Suprapubic skin (tissue), 4 donors: ENCODE measurements at regions not wholly inside any gene's neighbourhood (a gene's known extent, or its start where the extent isn't known, plus 50 kb on each side); places are given as distances from the start of the nearest gene placed in this dataset.
"Not testable (repeated sequence)": the region's sequence is repeated elsewhere in the genome, so short reads cannot be mapped to it uniquely, and the experiment has no call there.

Source experiments
- DNase-seq, 2 donors: peaks; one replicate each; pipeline ENCODE4 v3.0.0-alpha.2; 2019; ENCODE audit warnings: low spot score in 2 of 2
- H3K27ac ChIP-seq: fragments of 200-600 bp; sonication (generic); one replicate; pipeline ENCODE4 v1.5.1; 2019
- H3K27me3 ChIP-seq: fragments of 200-600 bp; sonication (generic); one replicate; pipeline ENCODE4 v1.5.1; 2019
- H3K36me3 ChIP-seq: fragments of 200-600 bp; sonication (generic); one replicate; pipeline ENCODE4 v1.5.1; 2019
- H3K4me1 ChIP-seq: fragments of 200-600 bp; sonication (generic); one replicate; pipeline ENCODE4 v1.5.1; 2019
- H3K4me3 ChIP-seq: fragments of 200-600 bp; sonication (generic); one replicate; pipeline ENCODE4 v1.5.1; 2019; ENCODE audit warnings: mild to moderate bottlenecking
- H3K9me3 ChIP-seq: fragments of 200-600 bp; sonication (generic); one replicate; pipeline ENCODE4 v1.5.1; 2019
- CTCF ChIP-seq, 2 donors: fragments of 200-600 bp in 1 of 2; fragments of 450-650 bp in 1 of 2; sonication (generic) in 1 of 2; IDR thresholded peaks; one replicate each; pipeline ENCODE4 v1.5.1; 2016 to 2019; ENCODE audit warnings: antibody characterized with exemption in 2 of 2, mild to moderate bottlenecking in 1 of 2, moderate library complexity in 1 of 2
- EP300 ChIP-seq: sonication (generic); formaldehyde crosslinking; IDR thresholded peaks from one replicate; pipeline ENCODE4 v1.6.1; 2017; ENCODE audit warnings: antibody characterized with exemption
- POLR2A ChIP-seq, 2 donors: fragments of 450-650 bp; IDR thresholded peaks; one replicate each; pipeline ENCODE4 v1.6.1; 2017; ENCODE audit warnings: antibody characterized with exemption in 2 of 2, mild to moderate bottlenecking in 2 of 2, moderate library complexity in 2 of 2
- POLR2AphosphoS5 ChIP-seq, 3 donors: sonication (generic); formaldehyde crosslinking; IDR thresholded peaks; one replicate each; pipeline ENCODE4 v1.6.1; 2017; ENCODE audit warnings: antibody characterized with exemption in 3 of 3
- WGBS: methylation state at CpG from one replicate; pipeline ENCODE4 v1.1.5; 2018; 5-methylcytosine and 5-hydroxymethylcytosine counted together

- no peak for DNase-seq
- Histone ChIP-seq H3K4me1 (peaks cover 18% of the 10 kb centered on the region), H3K9me3 (no peaks in the 10 kb centered on the region), H3K27me3 (no peaks in the 10 kb centered on the region), H3K36me3 (no peaks in the 10 kb centered on the region), H3K4me3 (no peak overlapping the region), H3K27ac (no peak overlapping the region)
- TF ChIP-seq POLR2A (IDR thresholded peaks at IDR 0.05) (no peak), EP300 (no peak), POLR2AphosphoS5 (IDR thresholded peaks at IDR 0.05) (no peak), CTCF (IDR thresholded peaks at IDR 0.05) (no peak)
- WGBS = 97% methylated on average over 5 of the region's 5 CpGs
Measured at GRCh38 chr6:3918469-3918868, 69.3 kb downstream of the FAM50B start.

- Histone ChIP-seq H3K27me3 (no peaks in the 10 kb centered on the region), H3K4me1 (peaks cover 11% of the 10 kb centered on the region), H3K4me3 (no peak overlapping the region), H3K36me3 (no peaks in the 10 kb centered on the region), H3K9me3 (no peaks in the 10 kb centered on the region), H3K27ac (no peak overlapping the region)
- no peak for TF ChIP-seq EP300
- no peak for TF ChIP-seq POLR2A (IDR thresholded peaks at IDR 0.05)
- peak in 2 of 3 donors; percentile 10 to 55 for TF ChIP-seq POLR2AphosphoS5 (IDR thresholded peaks at IDR 0.05)
- no peak for TF ChIP-seq CTCF (IDR thresholded peaks at IDR 0.05)
- 48% methylated on average over 6 of the region's 6 CpGs for WGBS
- no peak for DNase-seq
Measured at GRCh38 chr6:3919130-3919628, 70.0 kb downstream of the FAM50B start.

- H3K9me3 ChIP-seq = no peaks in the 10 kb centered on the region
- H3K27me3 ChIP-seq = no peaks in the 10 kb centered on the region
- no peak overlapping the region for H3K27ac ChIP-seq
- H3K36me3 ChIP-seq = no peaks in the 10 kb centered on the region
- DNase-seq = no peak
- 91% methylated on average over 8 of the region's 8 CpGs for WGBS
- peaks cover 9% of the 10 kb centered on the region for H3K4me1 ChIP-seq
- H3K4me3 ChIP-seq = no peak overlapping the region
- TF ChIP-seq CTCF (IDR thresholded peaks at IDR 0.05) = no peak
- no peak for TF ChIP-seq POLR2A (IDR thresholded peaks at IDR 0.05)
- TF ChIP-seq EP300 = no peak
- TF ChIP-seq POLR2AphosphoS5 (IDR thresholded peaks at IDR 0.05) = no peak
Measured at GRCh38 chr6:3919849-3920248, 70.7 kb downstream of the FAM50B start.

GRCh38 chr6:3920321-3920720 lies 71.1 kb downstream of the FAM50B start:
- H3K36me3 ChIP-seq = no peaks in the 10 kb centered on the region
- H3K27me3 ChIP-seq = no peaks in the 10 kb centered on the region
- peaks cover 6% of the 10 kb centered on the region for H3K4me1 ChIP-seq
- 93% methylated on average over 6 of the region's 6 CpGs for WGBS
- no peak overlapping the region for H3K27ac ChIP-seq
- TF ChIP-seq CTCF (IDR thresholded peaks at IDR 0.05) (no peak), POLR2AphosphoS5 (IDR thresholded peaks at IDR 0.05) (no peak), POLR2A (IDR thresholded peaks at IDR 0.05) (no peak), EP300 (no peak)
- no peak for DNase-seq
- H3K4me3 ChIP-seq = no peak overlapping the region
- H3K9me3 ChIP-seq = no peaks in the 10 kb centered on the region

- Histone ChIP-seq H3K36me3 (no peaks in the 10 kb centered on the region), H3K9me3 (no peaks in the 10 kb centered on the region), H3K27ac (no peak overlapping the region), H3K27me3 (no peaks in the 10 kb centered on the region), H3K4me1 (peaks cover 13% of the 10 kb centered on the region), H3K4me3 (no peak overlapping the region)
- WGBS = 98% methylated on average over 2 of the region's 2 CpGs
- no peak for TF ChIP-seq EP300
- TF ChIP-seq POLR2AphosphoS5 (IDR thresholded peaks at IDR 0.05) = no peak
- TF ChIP-seq POLR2A (IDR thresholded peaks at IDR 0.05) = no peak
- TF ChIP-seq CTCF (IDR thresholded peaks at IDR 0.05) = no peak
- DNase-seq = no peak
Measured at GRCh38 chr6:3921663-3922062, 72.5 kb downstream of the FAM50B start.

GRCh38 chr6:3922619-3923018 lies 73.4 kb downstream of the FAM50B start:
- not testable (repeated sequence) for H3K27me3 ChIP-seq, H3K9me3 ChIP-seq, H3K27ac ChIP-seq, H3K4me3 ChIP-seq, DNase-seq, H3K36me3 ChIP-seq
- peaks cover 13% of the 10 kb centered on the region for H3K4me1 ChIP-seq
- WGBS = 97% methylated on average over 7 of the region's 7 CpGs

- peak overlapping the region; percentile 44 for H3K27ac ChIP-seq
- H3K4me1 ChIP-seq = peaks cover 12% of the 10 kb centered on the region
- not testable (repeated sequence) for DNase-seq, H3K4me3 ChIP-seq, H3K9me3 ChIP-seq, H3K27me3 ChIP-seq, H3K36me3 ChIP-seq
- WGBS = 56% methylated on average over 22 of the region's 23 CpGs
Measured at GRCh38 chr6:3925223-3926149, 76.3 kb downstream of the FAM50B start.
